Omental fat pad (tissue), 3 donors: ENCODE measurements at regions not wholly inside any gene's neighbourhood (a gene's known extent, or its start where the extent isn't known, plus 50 kb on each side); places are given as distances from the start of the nearest gene placed in this dataset.
"Not testable (repeated sequence)": the region's sequence is repeated elsewhere in the genome, so short reads cannot be mapped to it uniquely, and the experiment has no call there.

ENCODE experiments used
- ATAC-seq: fragments of 150-250 bp; one replicate; pipeline ENCODE4 v1.9.1; 2016; ENCODE audit warnings: mild to moderate bottlenecking, moderate library complexity; ENCODE audit not compliant: low FRiP score
- DNase-seq: peaks from one replicate; pipeline ENCODE4 v3.0.0-alpha.2; 2019; ENCODE audit warnings: low spot score
- TF ChIP-seq, protein P1 (sequence below), 3 donors: fragments of 450-650 bp; IDR thresholded peaks; one replicate each; pipeline ENCODE4 v1.5.1; 2016 to 2017; ENCODE audit warnings: antibody characterized with exemption in 3 of 3, mild to moderate bottlenecking in 3 of 3, moderate library complexity in 2 of 3

DNA sequence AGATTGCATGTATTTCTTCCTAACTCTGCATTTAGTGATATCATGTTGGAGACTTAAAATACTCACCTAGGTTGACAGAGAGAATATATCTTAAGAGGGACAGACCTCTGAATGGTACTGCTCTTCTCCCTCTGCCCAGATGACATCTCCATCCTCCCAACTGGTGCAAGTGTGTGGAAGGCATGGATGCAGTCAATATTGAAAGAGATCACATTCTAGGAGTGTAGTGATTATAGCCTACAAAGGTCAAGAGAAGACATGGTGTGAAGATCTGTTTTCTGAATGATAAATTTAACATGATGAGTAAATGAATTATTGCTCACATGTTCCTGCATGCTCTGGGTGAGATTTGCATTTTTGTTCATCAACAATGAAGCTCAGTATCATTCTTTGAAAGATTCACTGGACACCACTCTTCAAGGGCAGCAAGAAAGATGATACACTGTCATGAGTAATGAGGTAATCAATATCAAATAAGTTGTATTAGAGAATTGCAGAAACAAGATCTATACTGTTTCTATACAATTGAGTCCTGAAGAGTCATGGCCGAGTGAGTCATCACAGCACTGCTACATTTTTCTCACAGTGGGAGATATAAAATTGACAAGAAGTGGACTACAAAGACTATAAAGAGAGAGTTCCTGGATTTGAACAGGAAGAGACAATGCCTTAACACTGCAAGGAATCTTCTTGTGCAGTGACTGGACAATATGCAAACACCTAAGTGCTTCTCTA is 183.3 kb upstream of the KRR1 start:
- no peak for ATAC-seq

DNA sequence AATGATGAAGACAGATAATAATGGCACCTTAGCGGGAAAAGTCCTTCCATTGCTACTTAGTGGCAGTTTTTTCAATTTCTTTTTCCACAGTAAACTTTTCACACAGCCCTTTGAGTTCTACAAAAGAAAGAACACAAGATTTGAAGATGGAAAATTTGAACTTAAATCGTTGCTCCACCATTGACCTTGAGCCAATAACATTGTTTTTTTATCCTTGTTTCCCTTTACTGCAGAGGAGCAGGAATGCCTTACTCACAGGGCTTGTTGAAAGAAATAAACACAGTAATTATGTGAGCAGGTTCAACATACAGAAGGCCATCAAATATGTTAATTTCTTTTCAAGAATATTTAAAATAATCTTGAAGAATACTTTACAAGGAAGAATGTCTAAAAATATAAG is 181.5 kb upstream of the KRR1 start:
- no peak for DNase-seq

More for the DNA sequence above, 183.3 kb upstream of the KRR1 start:
- DNase-seq, result no peak
- TF ChIP-seq, protein P1, sequence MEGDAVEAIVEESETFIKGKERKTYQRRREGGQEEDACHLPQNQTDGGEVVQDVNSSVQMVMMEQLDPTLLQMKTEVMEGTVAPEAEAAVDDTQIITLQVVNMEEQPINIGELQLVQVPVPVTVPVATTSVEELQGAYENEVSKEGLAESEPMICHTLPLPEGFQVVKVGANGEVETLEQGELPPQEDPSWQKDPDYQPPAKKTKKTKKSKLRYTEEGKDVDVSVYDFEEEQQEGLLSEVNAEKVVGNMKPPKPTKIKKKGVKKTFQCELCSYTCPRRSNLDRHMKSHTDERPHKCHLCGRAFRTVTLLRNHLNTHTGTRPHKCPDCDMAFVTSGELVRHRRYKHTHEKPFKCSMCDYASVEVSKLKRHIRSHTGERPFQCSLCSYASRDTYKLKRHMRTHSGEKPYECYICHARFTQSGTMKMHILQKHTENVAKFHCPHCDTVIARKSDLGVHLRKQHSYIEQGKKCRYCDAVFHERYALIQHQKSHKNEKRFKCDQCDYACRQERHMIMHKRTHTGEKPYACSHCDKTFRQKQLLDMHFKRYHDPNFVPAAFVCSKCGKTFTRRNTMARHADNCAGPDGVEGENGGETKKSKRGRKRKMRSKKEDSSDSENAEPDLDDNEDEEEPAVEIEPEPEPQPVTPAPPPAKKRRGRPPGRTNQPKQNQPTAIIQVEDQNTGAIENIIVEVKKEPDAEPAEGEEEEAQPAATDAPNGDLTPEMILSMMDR (IDR thresholded peaks at IDR 0.05), result no peak

DNA sequence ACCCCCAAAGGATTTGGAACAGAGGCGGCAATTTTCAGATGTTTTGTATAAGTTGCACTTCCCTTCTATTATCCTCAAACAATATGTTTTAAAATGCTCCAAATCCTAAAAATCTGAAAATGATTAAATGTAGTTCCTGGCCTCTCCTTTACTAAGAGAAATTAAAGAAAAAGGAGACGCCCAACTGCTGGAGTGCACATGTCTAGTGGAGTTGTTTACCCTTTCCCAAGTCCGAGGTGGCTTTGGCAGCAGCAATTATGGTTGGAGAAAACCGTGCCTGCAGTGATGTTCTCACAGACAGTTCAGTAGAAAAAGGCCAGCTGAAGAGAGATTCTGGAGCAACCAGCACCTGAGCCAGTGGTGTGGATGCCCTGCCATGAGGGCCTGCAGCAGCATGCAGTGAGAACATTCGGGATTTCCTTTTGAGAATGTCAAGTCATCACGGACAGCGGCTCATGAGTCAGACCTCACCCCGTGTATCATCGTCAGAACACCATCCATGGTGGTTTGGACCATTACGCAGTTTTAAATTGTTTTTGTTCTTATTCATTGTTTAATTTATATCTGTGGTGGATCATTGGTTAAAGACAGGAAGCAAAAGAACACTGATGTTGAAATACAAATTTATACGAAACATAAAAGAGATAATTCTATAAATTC is 179.0 kb upstream of the KRR1 start:
- no peak for DNase-seq
- TF ChIP-seq, protein P1 (IDR thresholded peaks at IDR 0.05), result no peak
- no peak for ATAC-seq

More for the DNA sequence above, 181.5 kb upstream of the KRR1 start:
- TF ChIP-seq, protein P1 (IDR thresholded peaks at IDR 0.05), result no peak
- no peak for ATAC-seq

DNA sequence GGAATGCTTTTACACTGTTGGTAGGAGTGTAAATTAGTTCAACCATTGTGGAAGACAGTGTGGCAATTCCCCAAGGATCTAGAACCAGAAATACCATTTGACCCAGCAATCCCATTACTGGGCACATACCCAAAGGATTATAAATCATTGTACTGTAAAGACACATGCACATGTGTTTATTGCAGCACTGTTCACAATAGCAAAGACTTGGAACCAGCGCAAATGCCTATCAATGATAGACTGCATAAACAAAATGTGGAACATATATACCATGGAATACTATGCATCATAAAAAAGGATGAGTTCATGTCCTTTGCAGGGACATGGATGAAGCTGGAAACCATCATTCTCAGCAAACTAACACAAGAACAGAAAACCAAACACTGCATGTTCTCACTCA is 174.8 kb upstream of the KRR1 start:
- not testable (repeated sequence) for DNase-seq, ATAC-seq

DNA sequence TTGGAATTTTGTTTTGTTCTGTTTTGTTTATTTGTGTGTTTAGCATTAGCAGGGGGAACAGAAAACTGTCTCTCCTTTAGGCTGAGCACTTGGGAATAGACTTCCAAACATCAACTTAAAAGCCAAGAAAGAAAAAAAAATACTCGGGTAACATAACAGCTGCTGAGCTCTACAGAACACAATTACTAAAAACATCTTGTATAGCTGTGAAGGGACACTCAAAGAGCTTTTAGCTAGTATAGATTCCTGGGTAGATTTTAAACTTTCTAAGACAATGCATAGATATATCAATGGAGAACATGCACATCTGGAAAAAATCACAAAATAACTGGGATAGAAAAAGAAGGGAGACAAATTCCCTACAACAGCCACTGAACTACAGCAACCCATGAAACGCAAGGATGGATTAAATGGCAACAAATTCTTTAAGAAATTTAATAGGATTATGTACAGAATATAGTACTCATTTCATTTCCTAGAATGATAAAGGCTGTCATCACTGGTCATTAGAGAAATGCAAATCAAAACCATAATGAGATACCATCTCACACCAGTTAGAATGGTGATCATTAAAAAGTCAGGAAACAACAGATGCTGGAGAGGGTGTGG is 174.3 kb upstream of the KRR1 start:
- ATAC-seq (no peak), DNase-seq (no peak)
- TF ChIP-seq, protein P1 (IDR thresholded peaks at IDR 0.05), result no peak

DNA sequence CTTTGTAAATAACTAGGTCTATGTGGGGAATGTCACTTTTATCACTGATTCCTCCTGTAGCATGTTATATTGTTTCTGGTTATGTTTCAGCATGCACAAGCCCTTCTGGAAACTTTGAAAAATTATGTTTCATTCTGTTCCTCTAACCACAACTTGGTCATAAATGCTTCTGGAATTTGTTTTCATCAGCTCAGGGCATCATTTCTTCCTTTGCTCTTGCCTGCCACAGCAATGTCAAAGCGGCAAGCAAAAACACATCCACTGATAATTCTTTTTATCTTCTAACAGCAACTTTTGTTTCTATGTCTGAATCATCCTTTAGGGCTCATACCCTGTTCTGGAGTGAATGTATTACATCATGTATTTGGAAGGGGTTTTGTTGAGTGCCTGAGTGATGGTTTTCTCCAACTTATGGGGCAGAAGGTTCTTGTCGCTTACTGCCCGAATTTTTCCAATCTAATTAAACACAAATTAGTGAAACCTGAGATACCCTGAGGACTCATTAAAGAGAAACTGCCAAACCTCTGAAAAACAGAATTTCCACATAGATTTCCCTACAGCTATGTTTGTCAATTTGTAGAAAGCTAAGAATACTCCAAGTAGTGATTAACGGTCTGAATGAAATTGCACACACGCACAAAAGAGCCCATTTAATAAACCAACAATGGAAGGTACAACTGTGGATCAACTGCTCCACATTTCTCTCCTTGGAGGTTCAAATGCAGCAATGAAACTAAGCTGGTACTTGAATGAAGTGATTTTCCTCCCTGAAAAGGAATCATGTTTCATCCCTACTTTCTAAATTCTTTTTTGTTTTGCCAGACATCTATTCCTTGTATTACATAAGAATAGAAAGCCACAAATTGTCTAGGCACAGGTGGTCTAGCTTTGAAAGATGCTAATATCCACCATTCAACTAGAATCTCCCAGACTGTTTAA is 173.5 kb upstream of the KRR1 start:
- TF ChIP-seq, protein P1 (IDR thresholded peaks at IDR 0.05), result no peak
- ATAC-seq, result no peak
- DNase-seq, result no peak

DNA sequence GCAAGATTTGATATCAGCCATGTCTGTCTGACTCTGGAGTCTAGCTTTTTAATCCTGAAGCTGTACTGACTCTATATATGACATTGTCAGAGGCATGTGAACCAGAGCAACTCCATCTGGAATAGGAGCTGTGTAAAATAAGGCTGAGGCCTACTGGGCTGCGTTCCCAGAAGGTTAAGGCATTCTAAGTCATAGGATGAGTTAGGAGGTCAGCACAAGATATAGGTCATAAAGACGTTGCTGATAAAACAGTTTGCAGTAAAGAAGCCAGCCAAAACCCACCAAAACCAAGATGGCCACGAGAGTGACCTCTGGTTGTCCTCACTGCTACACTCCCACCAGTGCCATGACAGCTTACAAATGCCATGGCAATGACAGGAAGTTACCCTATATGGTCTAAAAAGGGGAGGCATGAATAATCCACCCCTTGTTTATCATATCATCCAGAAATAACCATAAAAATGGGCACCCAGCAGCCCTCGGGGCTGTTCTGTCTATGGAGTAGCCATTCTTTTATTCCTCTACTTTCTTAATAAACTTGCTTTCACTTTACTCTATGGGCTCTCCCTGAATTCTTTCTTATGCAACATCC is 172.7 kb upstream of the KRR1 start:
- not testable (repeated sequence) for ATAC-seq, DNase-seq
